SU-DHL-6 (cell line): ENCODE measurements at regions not wholly inside any gene's neighbourhood (a gene's known extent, or its start where the extent isn't known, plus 50 kb on each side); places are given as distances from the start of the nearest gene placed in this dataset.

Source experiments
- H2AFZ ChIP-seq: fragments of 200-600 bp; sonication (generic); 2 replicates; pipeline ENCODE4 v1.6.1; 2014; ENCODE audit warnings: low read depth, mild to moderate bottlenecking, moderate library complexity, mixed read lengths, antibody characterized with exemption, low read length; ENCODE audit not compliant: severe bottlenecking
- H3F3A ChIP-seq: fragments of 200-600 bp; shearing (Covaris generic); 2 replicates; pipeline ENCODE4 v1.6.0; 2016; ENCODE audit warnings: antibody characterized with exemption, mild to moderate bottlenecking; ENCODE audit not compliant: insufficient read depth
- H3K27ac ChIP-seq: fragments of 200-600 bp; sonication (generic); 2 replicates; pipeline ENCODE4 v1.5.1; 2016; ENCODE audit warnings: low read depth, mild to moderate bottlenecking, low read length, moderate library complexity, mixed read lengths
- H3K27me3 ChIP-seq: fragments of 200-600 bp; sonication (generic), shearing (Covaris generic); 2 replicates; pipeline ENCODE4 v1.6.0; 2014; ENCODE audit warnings: mild to moderate bottlenecking, low read length
- H3K36me3 ChIP-seq: fragments of 200-600 bp; sonication (generic); 2 replicates; pipeline ENCODE4 v1.6.1; 2014; ENCODE audit warnings: mild to moderate bottlenecking, low read length, mixed read lengths
- H3K4me2 ChIP-seq: fragments of 300-600, 200-600 bp; shearing (Covaris generic), sonication (generic); 2 replicates; pipeline ENCODE4 v1.6.0; 2014; ENCODE audit warnings: low read length, low read depth, mild to moderate bottlenecking; ENCODE audit not compliant: poor library complexity, severe bottlenecking
- H3K4me3 ChIP-seq: fragments of 200-600 bp; sonication (generic); 2 replicates; pipeline ENCODE4 v1.5.1; 2014; ENCODE audit warnings: antibody characterized with exemption, low read length, mild to moderate bottlenecking, mixed read lengths; ENCODE audit not compliant: insufficient read depth, poor library complexity, severe bottlenecking
- H3K79me2 ChIP-seq: fragments of 200-600 bp; sonication (generic); 2 replicates; pipeline ENCODE4 v1.6.1; 2014; ENCODE audit warnings: mild to moderate bottlenecking, low read length, moderate library complexity; ENCODE audit not compliant: insufficient read depth
- H3K9ac ChIP-seq: fragments of 200-600 bp; sonication (generic); 2 replicates; pipeline ENCODE4 v1.7.0; 2014; ENCODE audit warnings: mild to moderate bottlenecking, low read length
- H3K9me2 ChIP-seq: fragments of 200-600 bp; sonication (generic); replicated peaks from 2 replicates; pipeline ENCODE4 v1.6.1; 2014; ENCODE audit warnings: low read length; ENCODE audit not compliant: insufficient read depth
- H3K9me3 ChIP-seq: fragments of 200-600 bp; sonication (generic); 2 replicates; pipeline ENCODE4 v1.6.1; 2014; ENCODE audit warnings: low read length, mixed read lengths; ENCODE audit not compliant: insufficient read depth
- H4K20me1 ChIP-seq: fragments of 200-600 bp; sonication (generic); 2 replicates; pipeline ENCODE4 v1.6.1; 2014; ENCODE audit warnings: low read depth, mild to moderate bottlenecking, antibody characterized with exemption, low read length, moderate library complexity, mixed read lengths
- EZH2phosphoT487 ChIP-seq: fragments of 200-600 bp; sonication (generic), shearing (Covaris generic); conservative IDR thresholded peaks from 2 replicates; pipeline ENCODE4 v1.6.1; 2018; ENCODE audit warnings: mild to moderate bottlenecking, antibody characterized with exemption, low read length, moderate library complexity, mixed read lengths
- TF ChIP-seq, protein P1 (sequence below): fragments of 200-600 bp; sonication (generic); IDR thresholded peaks from one replicate; pipeline ENCODE4 v1.5.1; 2017; ENCODE audit warnings: antibody characterized with exemption, mild to moderate bottlenecking, low read length, moderate library complexity; ENCODE audit not compliant: insufficient read depth, poor library complexity, severe bottlenecking

DNA sequence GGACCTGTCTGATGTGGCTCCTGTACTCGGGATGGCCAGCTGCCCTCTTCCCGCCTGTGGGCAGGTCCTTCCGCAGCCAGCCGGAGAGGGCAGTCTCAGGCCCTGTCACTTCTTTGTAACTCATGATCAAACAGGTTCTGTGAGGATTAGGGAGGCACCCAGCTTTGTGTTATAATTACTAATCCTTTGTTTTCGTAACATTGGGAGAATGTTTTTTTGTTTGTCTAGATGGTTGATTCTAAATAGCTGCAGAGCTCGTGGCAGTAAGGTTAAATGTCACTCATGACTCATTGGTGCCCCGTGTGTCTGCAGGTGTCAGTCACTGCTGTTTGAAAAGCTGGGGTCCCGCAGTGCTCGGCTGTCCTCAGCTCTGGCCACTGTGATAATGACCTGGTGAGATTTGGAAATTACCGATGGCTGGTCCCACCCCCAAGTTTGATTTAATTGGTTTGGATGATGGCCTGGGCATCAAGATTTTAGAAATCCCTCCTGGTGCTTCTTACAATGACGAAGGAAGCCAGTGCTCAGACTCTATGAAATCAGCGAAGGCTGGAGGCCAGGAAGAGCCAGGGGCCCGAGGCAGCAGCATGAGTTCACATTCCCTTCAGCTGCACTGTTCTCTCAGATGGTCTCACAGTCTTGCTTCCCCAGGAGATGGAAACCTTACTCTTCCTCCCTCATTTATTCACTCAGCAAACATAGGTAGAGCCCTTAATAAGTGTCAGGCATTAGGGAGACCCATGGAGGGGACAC lies 172.8 kb downstream of the VAPA start:
- Histone ChIP-seq H3K27ac (no peak overlapping the region), H3K9me2 (no peaks in the 10 kb centered on the region), H3K79me2 (no peaks in the 10 kb centered on the region), H3K4me3 (no peak overlapping the region), H3K4me2 (no peak overlapping the region), H2AFZ (no peak overlapping the region), H3K9me3 (peaks cover 10% of the 10 kb centered on the region), H4K20me1 (no peaks in the 10 kb centered on the region), H3K36me3 (no peaks in the 10 kb centered on the region), H3K9ac (no peak overlapping the region), H3F3A (no peaks in the 10 kb centered on the region), H3K27me3 (no peaks in the 10 kb centered on the region)
- TF ChIP-seq EZH2phosphoT487: no peak
- TF ChIP-seq, protein P1, sequence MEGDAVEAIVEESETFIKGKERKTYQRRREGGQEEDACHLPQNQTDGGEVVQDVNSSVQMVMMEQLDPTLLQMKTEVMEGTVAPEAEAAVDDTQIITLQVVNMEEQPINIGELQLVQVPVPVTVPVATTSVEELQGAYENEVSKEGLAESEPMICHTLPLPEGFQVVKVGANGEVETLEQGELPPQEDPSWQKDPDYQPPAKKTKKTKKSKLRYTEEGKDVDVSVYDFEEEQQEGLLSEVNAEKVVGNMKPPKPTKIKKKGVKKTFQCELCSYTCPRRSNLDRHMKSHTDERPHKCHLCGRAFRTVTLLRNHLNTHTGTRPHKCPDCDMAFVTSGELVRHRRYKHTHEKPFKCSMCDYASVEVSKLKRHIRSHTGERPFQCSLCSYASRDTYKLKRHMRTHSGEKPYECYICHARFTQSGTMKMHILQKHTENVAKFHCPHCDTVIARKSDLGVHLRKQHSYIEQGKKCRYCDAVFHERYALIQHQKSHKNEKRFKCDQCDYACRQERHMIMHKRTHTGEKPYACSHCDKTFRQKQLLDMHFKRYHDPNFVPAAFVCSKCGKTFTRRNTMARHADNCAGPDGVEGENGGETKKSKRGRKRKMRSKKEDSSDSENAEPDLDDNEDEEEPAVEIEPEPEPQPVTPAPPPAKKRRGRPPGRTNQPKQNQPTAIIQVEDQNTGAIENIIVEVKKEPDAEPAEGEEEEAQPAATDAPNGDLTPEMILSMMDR: no peak

- TF ChIP-seq, protein P1: no peak
- TF ChIP-seq EZH2phosphoT487: no peak
- peaks cover under 1% of the 10 kb centered on the region; the same call in 1 of the 2 replicates for H3K9me3 ChIP-seq
- H3K27ac ChIP-seq: no peak overlapping the region
These were observed 174.9 kb downstream of the VAPA start for GRCh38 chr18:10088734-10089133.

DNA sequence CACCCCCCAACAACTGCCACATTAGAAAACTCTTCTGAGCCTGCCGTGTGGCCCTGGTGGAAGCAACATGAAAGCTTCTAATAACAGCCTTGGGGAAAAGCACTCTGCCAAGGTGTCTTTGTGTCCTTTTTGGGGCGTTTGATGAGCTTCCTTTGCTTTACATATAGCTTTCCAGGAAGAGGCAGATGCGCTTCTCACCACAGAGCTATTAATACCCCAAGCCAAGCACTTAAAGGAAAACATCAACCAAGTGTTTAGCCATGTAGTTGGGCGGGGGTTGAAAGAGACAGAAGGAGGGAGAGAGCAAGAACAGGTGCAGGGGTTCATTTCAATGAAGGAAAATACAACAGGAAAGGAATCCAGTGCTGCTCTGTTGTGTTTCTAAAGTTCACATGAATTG lies 176.1 kb downstream of the VAPA start:
- Histone ChIP-seq H3K36me3 (no peaks in the 10 kb centered on the region), H2AFZ (no peak overlapping the region), H3F3A (no peaks in the 10 kb centered on the region), H3K9me3 (no peaks in the 10 kb centered on the region), H3K9me2 (no peaks in the 10 kb centered on the region), H3K27me3 (no peaks in the 10 kb centered on the region), H3K4me3 (no peak overlapping the region), H4K20me1 (no peaks in the 10 kb centered on the region), H3K79me2 (no peaks in the 10 kb centered on the region), H3K4me2 (no peak overlapping the region), H3K9ac (no peak overlapping the region), H3K27ac (no peak overlapping the region)
- TF ChIP-seq, protein P1: no peak
- no peak for TF ChIP-seq EZH2phosphoT487

More at GRCh38 chr18:10088734-10089133, 174.9 kb downstream of the VAPA start:
- no peaks in the 10 kb centered on the region for H3F3A ChIP-seq
- no peaks in the 10 kb centered on the region for H3K79me2 ChIP-seq
- H3K9me2 ChIP-seq: no peaks in the 10 kb centered on the region
- no peak overlapping the region for H3K4me3 ChIP-seq
- no peak overlapping the region for H2AFZ ChIP-seq
- no peaks in the 10 kb centered on the region for H3K27me3 ChIP-seq
- no peak overlapping the region for H3K4me2 ChIP-seq
- no peaks in the 10 kb centered on the region for H3K36me3 ChIP-seq
- H4K20me1 ChIP-seq: no peaks in the 10 kb centered on the region
- no peak overlapping the region for H3K9ac ChIP-seq
